Keratinocyte (primary cell): ENCODE measurements at regions not wholly inside any gene's neighbourhood (a gene's known extent, or its start where the extent isn't known, plus 50 kb on each side); places are given as distances from the start of the nearest gene placed in this dataset.

ENCODE experiments used
- DNase-seq: peaks from one replicate; pipeline ENCODE4 v3.0.0-alpha.2; 2011; ENCODE audit warnings: low read depth, missing footprints, low spot score
- FAIRE-seq: peaks from 2 replicates; lab custom pipeline; 2011; peaks lifted over from hg19 to GRCh38; lab: Jason Lieb, UNC
- H2AFZ ChIP-seq: 2 replicates; pipeline ENCODE4 v1.6.0; 2012; ENCODE audit warnings: low read length, control low read depth, inconsistent platforms; ENCODE audit not compliant: control insufficient read depth
- H3K27ac ChIP-seq: 2 replicates; pipeline ENCODE4 v1.5.1; 2011; ENCODE audit warnings: low read length; ENCODE audit not compliant: control insufficient read depth, insufficient read depth
- H3K27me3 ChIP-seq: 3 replicates; pipeline ENCODE4 v1.6.0; 2011; ENCODE audit warnings: low read length; ENCODE audit not compliant: control insufficient read depth, insufficient read depth; ENCODE audit errors: extremely low read depth
- H3K36me3 ChIP-seq, 2 experiments: 2 replicates in 1 of 2; 3 replicates in 1 of 2; pipeline ENCODE4 v1.5.1; 2011; ENCODE audit warnings: low read length in 2 of 2, mild to moderate bottlenecking in 1 of 2; ENCODE audit not compliant: control insufficient read depth in 2 of 2, insufficient read depth in 2 of 2; ENCODE audit errors: extremely low read depth in 1 of 2
- H3K4me1 ChIP-seq: 3 replicates; pipeline ENCODE4 v1.5.1; 2011; ENCODE audit warnings: low read length; ENCODE audit not compliant: control insufficient read depth, insufficient read depth; ENCODE audit errors: extremely low read depth
- H3K4me2 ChIP-seq: 3 replicates; pipeline ENCODE4 v1.6.0; 2011; ENCODE audit warnings: low read depth, low read length; ENCODE audit not compliant: control insufficient read depth, insufficient read depth; ENCODE audit errors: extremely low read depth
- H3K4me3 ChIP-seq, 3 experiments: fragments of 200-600 bp in 1 of 3; sonication (generic) in 1 of 3; 2 replicates in 2 of 3; 3 replicates in 1 of 3; pipeline ENCODE4 v1.5.1; 2011 to 2016; ENCODE audit warnings: low read length in 3 of 3, mild to moderate bottlenecking in 3 of 3, control low read depth in 2 of 3, inconsistent platforms in 1 of 3, low read depth in 1 of 3, mixed read lengths in 1 of 3, mixed run types in 1 of 3, moderate library complexity in 1 of 3; ENCODE audit not compliant: control insufficient read depth in 2 of 3, insufficient read depth in 2 of 3; ENCODE audit errors: extremely low read depth in 1 of 3
- H3K79me2 ChIP-seq: 2 replicates; pipeline ENCODE4 v1.6.0; 2012; ENCODE audit warnings: low read length; ENCODE audit not compliant: control insufficient read depth, insufficient read depth
- H3K9ac ChIP-seq: 3 replicates; pipeline ENCODE4 v1.6.0; 2011; ENCODE audit warnings: low read length; ENCODE audit not compliant: control insufficient read depth, insufficient read depth; ENCODE audit errors: extremely low read depth
- H3K9me1 ChIP-seq: 3 replicates; pipeline ENCODE4 v1.6.0; 2011; ENCODE audit warnings: low read length; ENCODE audit not compliant: control insufficient read depth, insufficient read depth; ENCODE audit errors: extremely low read depth
- H3K9me3 ChIP-seq: 2 replicates; pipeline ENCODE4 v1.5.1; 2012; ENCODE audit warnings: low read depth, low read length; ENCODE audit not compliant: control insufficient read depth
- H4K20me1 ChIP-seq: 3 replicates; pipeline ENCODE4 v1.6.0; 2011; ENCODE audit warnings: low read length; ENCODE audit not compliant: control insufficient read depth, insufficient read depth; ENCODE audit errors: extremely low read depth
- CTCF ChIP-seq, 3 experiments: IDR thresholded peaks in 1 of 3; conservative IDR thresholded peaks in 1 of 3; optimal IDR thresholded peaks in 1 of 3; 2 replicates in 2 of 3; 3 replicates in 1 of 3; pipeline versions ENCODE3 to v1.5.1; 2011; ENCODE audit warnings: low read length in 3 of 3, mild to moderate bottlenecking in 3 of 3, moderate library complexity in 2 of 3, control low read depth in 1 of 3, inconsistent platforms in 1 of 3; ENCODE audit not compliant: insufficient read depth in 2 of 3; ENCODE audit errors: extremely low read depth in 1 of 3
- EZH2 ChIP-seq: IDR thresholded peaks from one replicate; pipeline ENCODE4 v1.6.1; 2012; ENCODE audit warnings: inconsistent platforms, mild to moderate bottlenecking, low read length, moderate library complexity
- dilution Hi-C: fragments of 300-500 bp; cut with MboI; formaldehyde crosslinking; loops from one replicate; pipeline ENCODE4 v1.7.0; 2020; ENCODE audit warnings: low sequenced_read_pairs; ENCODE audit not compliant: extremely low pct_ligation_motif_present

GRCh38 chr2:57181315-57182038 lies 865.1 kb upstream of the VRK2 start:
- DNase-seq = peak; percentile 13
- Histone ChIP-seq H3K4me2 (peak overlapping the region; percentile 58), H2AFZ (peak overlapping the region; percentile 28), H3K4me1 (peaks cover 38% of the 10 kb centered on the region), H3K9me1 (no peaks in the 10 kb centered on the region), H3K27ac (peak overlapping the region; percentile 80), H3K36me3 (no peaks in the 10 kb centered on the region), H3K9ac (peak overlapping the region; percentile 26), H3K4me3 (no peak overlapping the region), H3K27me3 (no peaks in the 10 kb centered on the region), H3K79me2 (no peaks in the 10 kb centered on the region), H3K9me3 (no peaks in the 10 kb centered on the region), H4K20me1 (no peaks in the 10 kb centered on the region)
- dilution Hi-C loops = no loop called here
- TF ChIP-seq EZH2 (no peak), CTCF (optimal IDR thresholded peaks at IDR 0.05 in 1 of 3, IDR thresholded peaks at IDR 0.05 in 1 of 3, conservative IDR thresholded peaks at IDR 0.05 in 1 of 3; ENCODE audit: extremely low read depth in 1 of 3, insufficient read depth in 2 of 3, low read length in 3 of 3) (no peak)
- no peak for FAIRE-seq

- H3K36me3 ChIP-seq = no peaks in the 10 kb centered on the region
- H3K9ac ChIP-seq = no peak overlapping the region
- no peaks in the 10 kb centered on the region for H3K79me2 ChIP-seq
- no peaks in the 10 kb centered on the region for H3K27me3 ChIP-seq
- H3K4me1 ChIP-seq = peaks cover 38% of the 10 kb centered on the region
- H3K4me3 ChIP-seq = no peak overlapping the region
- no peak overlapping the region for H3K4me2 ChIP-seq
- H3K27ac ChIP-seq = no peak overlapping the region
- no peaks in the 10 kb centered on the region for H4K20me1 ChIP-seq
- FAIRE-seq = no peak
- dilution Hi-C loops = no loop called here
- peak overlapping the region; percentile 61 for H2AFZ ChIP-seq
- H3K9me1 ChIP-seq = no peaks in the 10 kb centered on the region
- no peak for TF ChIP-seq CTCF (optimal IDR thresholded peaks at IDR 0.05 in 1 of 3, IDR thresholded peaks at IDR 0.05 in 1 of 3, conservative IDR thresholded peaks at IDR 0.05 in 1 of 3; ENCODE audit: extremely low read depth in 1 of 3, insufficient read depth in 2 of 3, low read length in 3 of 3)
- no peak for TF ChIP-seq EZH2
- H3K9me3 ChIP-seq = no peaks in the 10 kb centered on the region
- DNase-seq = no peak
These were observed 863.7 kb upstream of the VRK2 start for GRCh38 chr2:57182916-57183315.
